AG10803 (cell line): ENCODE measurements at regions not wholly inside any gene's neighbourhood (a gene's known extent, or its start where the extent isn't known, plus 50 kb on each side); places are given as distances from the start of the nearest gene placed in this dataset.
A peak's percentile ranks its signal among the peaks of the same experiment; 100 is the strongest.

ENCODE experiments used
- DNase-seq: peaks from one replicate; pipeline ENCODE4 v3.0.0; 2010; ENCODE audit warnings: low read depth
- H3K4me3 ChIP-seq: 2 replicates; pipeline ENCODE4 v1.5.1; 2011; ENCODE audit warnings: mild to moderate bottlenecking, low read length, control low read depth
- CTCF ChIP-seq: conservative IDR thresholded peaks from 2 replicates; pipeline ENCODE4 v1.5.1; 2011; ENCODE audit warnings: mild to moderate bottlenecking, low read length, control low read depth, inconsistent platforms

GRCh38 chr2:196444442-196444841 is 195.1 kb upstream of the CCDC150 start:
- no peak for DNase-seq
- no peak for TF ChIP-seq CTCF
- H3K4me3 ChIP-seq = no peak overlapping the region

GRCh38 chr2:196445991-196446390 is 193.5 kb upstream of the CCDC150 start:
- H3K4me3 ChIP-seq = no peak overlapping the region
- TF ChIP-seq CTCF = no peak
- no peak for DNase-seq

GRCh38 chr2:196448407-196449079 is 191.0 kb upstream of the CCDC150 start:
- DNase-seq = no peak
- H3K4me3 ChIP-seq = no peak overlapping the region
- TF ChIP-seq CTCF = no peak

GRCh38 chr2:196449083-196449482 is 190.4 kb upstream of the CCDC150 start:
- no peak for TF ChIP-seq CTCF
- no peak for DNase-seq
- H3K4me3 ChIP-seq = no peak overlapping the region

GRCh38 chr2:196452758-196453157 is 186.8 kb upstream of the CCDC150 start:
- H3K4me3 ChIP-seq = no peak overlapping the region
- no peak for DNase-seq
- TF ChIP-seq CTCF = no peak

GRCh38 chr2:196453613-196454047 is 185.9 kb upstream of the CCDC150 start:
- peak; percentile 55 for DNase-seq
- TF ChIP-seq CTCF = peak; percentile 68
- H3K4me3 ChIP-seq = no peak overlapping the region

GRCh38 chr2:196454492-196454891 is 185.0 kb upstream of the CCDC150 start:
- no peak overlapping the region for H3K4me3 ChIP-seq
- no peak for TF ChIP-seq CTCF
- DNase-seq = no peak
